Left kidney (tissue), 1 donor: ENCODE measurements at regions not wholly inside any gene's neighbourhood (a gene's known extent, or its start where the extent isn't known, plus 50 kb on each side); places are given as distances from the start of the nearest gene placed in this dataset.
"Not testable (repeated sequence)": the region's sequence is repeated elsewhere in the genome, so short reads cannot be mapped to it uniquely, and the experiment has no call there.

Source experiments
- DNase-seq: peaks from one replicate; pipeline ENCODE4 v3.0.0-alpha.2; 2013

DNA sequence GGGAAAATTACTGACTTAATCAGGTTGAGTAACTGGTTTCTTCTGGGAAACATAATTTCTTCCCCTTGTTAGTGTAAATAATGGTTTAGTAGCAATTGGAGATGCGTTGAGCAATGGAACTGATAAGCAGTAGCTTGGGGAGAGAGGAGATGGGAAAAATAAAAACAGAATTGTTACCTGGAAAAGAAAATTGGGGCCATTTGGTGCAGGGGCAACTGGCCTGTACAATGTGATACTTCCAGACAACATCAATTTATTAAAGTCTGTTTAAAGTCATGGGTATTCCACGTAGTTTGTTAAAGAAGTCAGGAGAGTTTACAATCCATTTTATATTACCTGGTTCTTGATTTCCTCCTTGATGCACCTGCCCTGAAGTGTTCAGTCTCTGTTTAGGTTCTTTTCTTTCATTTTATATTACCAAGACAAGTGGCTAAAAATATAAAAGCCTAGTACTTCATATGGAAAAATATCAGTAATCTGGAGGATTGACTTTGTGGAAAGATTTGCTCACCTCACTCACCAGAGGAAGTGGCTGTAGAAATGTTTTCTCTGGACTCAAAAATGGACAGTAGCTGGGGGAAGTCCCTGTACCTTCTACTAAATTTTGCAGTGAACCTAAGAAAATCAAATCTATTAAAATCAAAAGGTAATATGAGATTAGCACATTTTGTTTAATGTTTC lies 161.0 kb downstream of the DDX1 start:
- DNase-seq: no peak

GRCh38 chr2:15753233-15753798 lies 161.6 kb downstream of the DDX1 start:
- DNase-seq: no peak

DNA sequence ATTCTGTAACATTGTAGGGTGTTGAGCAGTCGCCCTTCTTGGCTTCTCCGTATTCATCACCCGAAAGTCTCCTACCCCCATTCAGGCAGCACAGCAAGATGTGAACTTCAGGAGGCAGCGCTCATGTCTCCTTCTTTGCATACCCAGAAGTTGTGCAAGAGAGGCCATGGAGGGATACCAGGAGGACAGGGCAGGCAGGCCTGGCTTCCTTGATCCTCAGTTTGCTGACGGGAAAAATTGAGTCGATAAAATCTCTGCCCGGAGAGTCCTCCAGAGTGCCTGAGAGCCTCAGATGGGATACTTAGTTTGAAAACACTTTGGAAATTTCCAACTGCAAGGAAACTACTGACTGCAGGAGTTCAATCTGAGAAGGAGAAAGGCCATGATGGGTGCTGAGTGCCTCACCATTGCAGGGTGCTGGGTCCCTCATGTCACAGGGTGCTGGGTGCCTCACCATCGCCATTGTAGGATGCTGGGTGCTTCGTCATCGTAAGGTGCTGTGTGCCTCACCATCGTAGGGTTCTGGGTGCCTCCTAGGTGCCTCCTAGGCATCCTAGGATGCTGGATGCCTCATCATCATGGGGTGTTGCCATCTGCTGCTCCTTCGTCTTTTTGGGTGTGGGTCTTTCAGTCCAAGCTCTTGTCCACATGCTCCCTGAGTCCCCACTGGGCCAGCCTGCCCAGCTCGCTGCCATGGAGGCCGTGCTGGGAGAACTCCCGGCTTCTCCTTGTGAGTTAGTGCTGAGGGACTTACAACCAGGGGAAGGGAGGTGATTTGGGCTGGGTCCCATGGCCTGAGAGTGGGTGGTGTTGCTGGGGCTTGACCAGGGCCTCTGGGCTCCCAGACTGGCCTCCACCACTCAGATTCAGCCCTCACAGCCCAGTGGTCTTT lies 162.4 kb downstream of the DDX1 start:
- no peak for DNase-seq

DNA sequence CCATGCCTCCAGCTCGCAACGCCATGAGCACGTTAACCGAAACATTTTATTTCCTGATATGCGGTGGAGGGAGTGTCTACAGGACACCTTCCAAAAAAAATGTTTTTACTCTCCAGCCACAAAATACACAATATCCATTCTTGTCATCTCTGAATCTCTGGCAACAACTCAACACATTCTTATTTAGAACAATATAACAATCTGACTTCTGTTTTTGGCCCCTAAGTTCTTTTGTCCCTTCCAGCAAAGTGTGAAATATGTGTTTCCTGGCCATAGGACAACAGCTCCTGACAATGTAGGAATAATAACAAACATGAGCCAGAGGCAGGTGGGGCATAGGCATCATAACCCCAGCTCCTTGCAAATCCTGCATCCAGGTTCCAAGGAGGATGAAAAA lies 163.0 kb downstream of the DDX1 start:
- DNase-seq: no peak

GRCh38 chr2:15755528-15755927 lies 163.9 kb downstream of the DDX1 start:
- DNase-seq: no peak

DNA sequence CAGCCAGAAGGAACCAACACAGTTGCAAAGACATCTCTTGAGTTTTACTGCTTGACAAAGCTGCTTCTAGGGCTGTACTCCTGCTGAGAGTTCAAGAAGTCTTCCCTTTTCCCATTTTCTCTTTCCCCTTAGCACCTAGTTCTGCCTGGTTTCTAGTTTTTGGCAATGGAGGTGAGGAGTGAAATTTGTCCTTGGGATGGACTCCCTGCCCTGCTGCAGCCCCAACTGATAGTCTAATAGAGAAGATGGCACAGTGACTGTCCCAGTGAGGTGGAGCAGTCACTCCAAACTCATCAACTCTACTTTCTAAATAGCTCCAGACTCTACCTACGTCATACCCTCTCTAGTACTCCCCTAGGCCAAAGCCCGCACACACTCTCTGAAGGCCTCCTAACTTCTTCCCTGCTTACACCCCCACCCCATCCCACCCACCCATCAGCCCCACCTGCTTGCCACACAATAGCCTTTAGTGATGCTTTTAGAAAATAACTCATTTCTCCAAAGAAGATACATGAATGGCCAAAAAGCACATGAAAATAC lies 164.4 kb downstream of the DDX1 start:
- no peak for DNase-seq

DNA sequence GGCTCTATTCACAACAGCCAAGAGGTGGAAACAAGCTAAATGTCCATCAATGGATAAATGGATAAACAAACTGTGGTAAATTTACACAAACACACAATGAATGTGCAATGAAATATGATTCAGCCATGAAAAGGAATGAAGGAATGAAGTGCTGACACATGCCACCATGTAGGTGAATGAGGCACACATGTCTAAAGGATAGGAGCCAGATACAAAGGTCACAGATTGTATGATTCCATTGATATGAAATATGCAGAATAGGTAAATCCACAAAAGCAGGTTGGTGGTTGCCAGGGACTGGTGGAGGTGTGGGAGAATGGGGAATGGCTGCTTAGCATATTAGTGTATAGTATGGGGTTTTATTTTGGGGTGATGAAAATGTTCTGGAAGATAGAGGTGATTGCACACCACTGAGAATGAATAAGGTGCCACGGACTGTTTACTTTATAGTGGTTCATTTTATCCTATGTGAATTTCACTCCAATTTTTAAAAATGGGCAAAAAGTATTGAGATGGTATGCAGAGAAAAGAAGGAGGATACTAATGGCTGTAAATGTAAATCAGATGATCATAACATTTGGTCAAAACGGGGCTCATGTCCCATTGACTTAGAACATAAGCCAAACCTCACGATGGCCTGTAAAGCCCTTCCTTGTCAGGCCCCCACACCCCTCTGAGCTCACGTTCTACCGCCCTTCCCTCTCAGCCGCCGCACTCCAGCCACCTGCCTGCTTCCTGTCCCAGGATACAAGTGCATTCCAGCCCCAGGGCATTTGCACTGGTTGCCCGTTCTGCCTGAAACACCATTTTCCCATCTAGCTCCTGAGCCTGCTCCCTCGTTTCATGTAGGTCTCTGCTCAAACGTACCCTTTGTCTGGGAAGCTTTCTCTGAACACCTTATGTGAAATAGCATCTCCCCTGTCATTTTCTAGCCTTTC lies 165.5 kb downstream of the DDX1 start:
- no peak for DNase-seq

DNA sequence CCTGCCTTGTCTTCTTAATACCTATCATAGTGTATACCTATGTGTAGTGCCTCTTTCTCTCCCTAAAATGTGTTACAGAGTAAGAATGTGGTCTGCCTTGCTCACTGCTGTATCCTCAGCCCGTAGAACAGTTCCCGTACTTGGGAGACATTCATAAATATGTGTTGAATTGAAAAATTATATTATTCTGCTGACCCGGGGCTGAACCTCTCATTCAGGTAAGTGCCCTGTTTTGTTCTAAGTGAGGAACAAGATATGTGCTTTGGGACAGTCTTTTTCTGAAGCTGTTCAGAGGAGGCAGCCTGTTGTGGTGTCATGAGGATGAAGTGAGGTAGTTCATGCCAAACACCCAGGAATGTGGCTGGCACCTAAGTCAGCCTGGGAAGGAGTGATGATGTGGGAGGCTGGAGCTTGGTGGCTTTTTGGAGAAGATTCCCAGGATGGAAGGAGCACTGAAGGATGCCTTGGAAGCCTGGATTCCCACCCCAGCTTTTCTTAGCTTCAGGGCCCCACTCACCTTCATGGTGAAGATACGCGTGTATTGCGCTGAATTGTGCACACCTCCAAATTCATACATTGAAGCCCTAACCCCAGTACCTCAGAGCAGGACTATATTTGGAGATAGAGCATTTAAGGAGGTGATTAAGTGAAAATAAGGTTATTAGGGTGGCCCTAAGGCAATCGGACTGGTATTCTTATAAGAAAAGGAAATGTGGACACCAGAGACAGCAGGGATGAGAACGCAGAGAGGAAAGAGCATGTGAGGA lies 166.3 kb downstream of the DDX1 start:
- no peak for DNase-seq

DNA sequence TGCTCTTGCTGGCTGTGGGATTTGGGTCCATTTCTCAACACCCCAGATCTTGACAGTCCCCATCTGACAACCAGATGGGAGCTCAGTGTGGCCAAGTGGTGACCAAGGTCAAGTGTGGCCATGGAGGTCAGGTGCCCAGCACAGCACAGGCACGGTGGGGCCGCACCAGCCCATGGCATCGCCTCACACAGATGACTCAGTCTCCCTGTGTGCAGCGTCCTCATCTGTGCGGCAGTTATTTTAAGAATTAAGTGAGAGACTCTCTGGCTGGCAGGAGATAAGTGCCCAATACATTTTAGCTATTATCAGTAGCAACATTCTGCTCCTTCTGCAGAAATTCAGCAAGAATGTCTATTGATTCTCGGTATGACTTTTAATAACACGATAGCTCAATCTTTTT lies 167.2 kb downstream of the DDX1 start:
- DNase-seq: no peak

DNA sequence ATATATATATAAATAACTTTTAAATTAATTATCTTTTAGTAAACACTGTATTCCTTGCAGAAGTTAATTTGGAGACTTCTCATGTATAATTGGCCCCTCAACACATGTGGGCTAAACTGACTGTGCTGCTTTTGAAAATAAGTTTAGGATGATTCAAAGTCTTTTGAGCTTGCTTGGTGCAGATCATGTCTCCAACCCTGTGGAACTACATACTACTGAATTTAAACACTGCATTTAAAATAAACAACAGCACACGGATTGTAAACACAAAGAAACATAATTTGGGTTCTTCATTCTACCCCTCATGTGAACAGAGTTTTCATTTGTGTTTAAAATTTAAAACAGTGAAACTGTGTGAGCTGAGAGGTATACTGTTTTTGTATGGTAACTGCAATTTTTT lies 167.7 kb downstream of the DDX1 start:
- DNase-seq: no peak

- DNase-seq: not testable (repeated sequence)
Measured at GRCh38 chr2:15759791-15760190, 168.1 kb downstream of the DDX1 start.

DNA sequence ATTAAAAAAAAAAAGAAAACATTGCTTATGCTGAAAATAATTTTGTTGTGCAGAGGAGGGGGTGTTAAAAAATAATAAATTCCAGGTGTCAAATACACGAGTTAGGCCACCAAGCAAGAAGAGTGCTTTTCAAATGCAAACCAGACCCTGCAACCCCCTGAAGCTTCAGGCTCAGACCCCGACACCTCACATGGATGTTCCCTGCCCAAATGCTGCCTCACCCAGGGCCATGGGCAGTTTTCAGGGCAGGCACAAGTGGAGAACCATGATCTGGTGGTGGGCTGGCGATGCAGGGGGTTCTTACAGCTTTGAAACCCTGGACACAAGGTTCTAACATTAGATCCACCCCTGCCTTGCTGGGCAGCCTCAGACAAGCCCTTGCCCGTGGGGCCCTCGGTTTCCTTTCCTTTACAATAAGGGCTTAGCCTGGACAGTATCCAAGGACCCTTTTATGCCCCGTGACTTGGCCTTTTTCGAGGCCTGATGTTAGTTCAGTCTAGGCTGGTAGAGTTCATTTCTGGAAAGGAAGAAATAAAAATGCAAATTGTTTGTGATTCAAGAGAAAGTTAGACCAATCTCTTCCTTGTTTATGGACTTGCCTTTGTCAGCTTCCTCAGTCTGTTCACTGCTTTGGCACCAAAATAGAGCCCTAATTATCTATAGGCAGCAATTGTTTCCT lies 168.7 kb downstream of the DDX1 start:
- no peak for DNase-seq

- DNase-seq: no peak
Measured at GRCh38 chr2:15761056-15761455, 169.4 kb downstream of the DDX1 start.

DNA sequence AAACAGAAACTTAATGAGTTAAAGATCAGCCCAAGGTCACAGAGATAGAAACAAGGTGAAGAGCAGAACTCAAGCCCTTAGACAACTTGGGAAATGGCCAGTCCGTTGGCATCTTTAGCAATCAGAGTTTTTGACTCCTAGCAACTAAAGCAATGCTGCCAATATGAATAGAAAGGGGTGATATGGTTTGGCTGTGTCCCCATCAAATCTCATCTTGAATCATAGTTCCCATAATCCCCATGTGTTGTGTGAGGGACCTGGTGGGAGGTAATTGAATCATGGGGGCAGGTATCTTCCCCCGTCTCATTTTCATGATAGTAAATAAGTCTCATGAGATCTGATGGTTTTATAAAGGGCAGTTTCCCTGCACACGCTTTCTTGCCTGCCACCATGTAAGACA lies 170.2 kb downstream of the DDX1 start:
- DNase-seq: no peak

DNA sequence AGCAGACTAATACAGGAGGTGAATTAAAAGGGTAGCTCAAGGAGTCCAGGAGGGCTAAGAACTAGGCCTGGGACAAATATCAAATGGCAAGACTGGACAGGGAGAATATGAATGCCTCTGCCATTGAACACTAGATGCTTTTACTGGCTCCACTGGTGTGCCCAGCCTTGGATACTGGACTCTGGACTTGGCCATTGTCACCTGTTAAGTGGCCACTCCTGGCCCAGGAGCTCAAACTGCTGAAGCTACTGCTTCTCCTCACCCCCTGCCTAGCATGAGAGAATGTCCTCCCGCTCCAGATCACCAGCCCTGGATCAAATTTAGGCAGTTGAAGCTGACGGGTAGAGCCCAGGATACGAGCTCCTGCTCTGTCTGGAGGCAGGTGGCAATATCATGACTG lies 170.8 kb downstream of the DDX1 start:
- DNase-seq: no peak

GRCh38 chr2:15763106-15763821 lies 171.6 kb downstream of the DDX1 start:
- no peak for DNase-seq

DNA sequence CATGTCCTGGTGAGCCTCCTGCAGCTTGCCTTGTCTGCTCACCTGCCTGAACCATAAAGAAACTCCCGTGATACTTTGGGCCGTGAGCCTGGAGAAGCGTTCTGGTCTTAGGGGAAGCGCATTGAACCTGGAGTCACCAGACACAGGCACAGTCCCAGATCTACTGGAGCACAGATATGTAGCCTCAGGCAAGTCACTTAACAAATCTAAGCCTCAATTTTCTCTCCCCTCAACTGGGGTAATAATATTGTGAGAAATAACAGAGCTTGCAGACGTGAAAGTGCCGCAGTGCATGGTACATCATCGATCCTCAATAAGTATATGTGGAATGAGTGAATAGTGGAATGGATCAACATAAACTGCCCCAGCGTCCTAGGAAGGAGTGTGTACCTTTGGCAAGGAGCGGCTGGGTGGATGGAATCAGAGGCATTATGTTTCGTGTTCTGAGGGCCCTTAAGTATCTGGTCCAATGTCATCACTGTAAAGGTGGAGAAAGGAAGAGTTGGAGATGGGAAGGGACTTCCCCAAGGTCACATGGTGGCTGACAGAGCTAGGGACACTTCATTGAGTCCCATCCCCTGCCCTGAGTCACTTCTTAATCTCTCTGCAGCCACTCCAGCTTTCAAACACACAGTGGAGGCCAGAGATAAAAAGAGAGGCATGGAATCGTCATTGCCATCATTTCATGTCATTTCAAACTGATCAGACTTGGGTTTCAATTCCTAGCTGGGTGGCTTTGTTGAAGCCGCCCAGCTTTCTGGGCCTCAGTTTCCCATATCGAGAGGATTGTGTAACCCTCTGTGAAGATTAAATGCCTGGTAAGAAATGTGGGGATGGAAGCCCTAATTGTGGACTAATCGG lies 172.4 kb downstream of the DDX1 start:
- DNase-seq: no peak

DNA sequence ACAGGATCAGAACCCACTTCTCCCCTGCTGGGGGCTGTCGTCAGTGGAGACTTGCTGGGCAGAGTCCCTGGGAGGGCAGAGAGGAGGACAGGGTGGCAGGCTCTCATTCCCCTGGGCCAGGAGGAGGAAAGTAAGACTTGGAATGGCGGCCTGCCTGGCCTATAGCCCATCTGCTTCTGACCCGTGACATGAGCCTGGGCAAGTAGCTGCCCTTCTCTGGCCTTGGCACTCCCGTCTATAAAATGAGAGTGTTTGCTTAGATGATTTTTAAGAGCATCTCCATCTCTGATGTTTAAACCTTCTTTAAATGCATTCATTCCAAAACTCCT lies 173.0 kb downstream of the DDX1 start:
- no peak for DNase-seq

DNA sequence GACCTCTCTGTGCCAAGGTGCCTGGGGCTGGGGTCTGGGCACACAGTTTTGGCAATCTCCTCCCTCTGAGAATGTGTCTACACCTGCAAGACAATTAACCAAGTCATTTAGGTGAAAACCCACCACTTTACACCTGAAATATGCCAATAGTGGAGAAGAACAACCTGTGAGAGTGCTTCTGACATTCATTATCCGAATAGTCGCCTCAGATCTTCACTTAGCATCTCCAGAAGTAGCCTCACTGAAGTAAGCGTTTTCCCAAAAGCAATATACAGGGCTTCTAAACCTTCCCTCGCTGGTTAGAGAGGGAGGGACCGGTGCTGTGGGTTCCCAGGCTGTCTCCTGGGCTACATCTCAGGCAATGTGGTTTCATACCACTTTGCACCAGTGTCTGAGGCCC lies 173.5 kb downstream of the DDX1 start:
- DNase-seq: no peak
